Stimulated activated naive CD8-positive, alpha-beta T cell treated with anti-CD3 and anti-CD28 coated beads, Interleukin-15, Interleukin-2, amounts not matched to agents 100 U/mL and 50 U/mL, for 24 hours (primary cell): ENCODE measurements at regions not wholly inside any gene's neighbourhood (a gene's known extent, or its start where the extent isn't known, plus 50 kb on each side); places are given as distances from the start of the nearest gene placed in this dataset.
A peak's percentile ranks its signal among the peaks of the same experiment; 100 is the strongest.
"Not testable (repeated sequence)": the region's sequence is repeated elsewhere in the genome, so short reads cannot be mapped to it uniquely, and the experiment has no call there.

ENCODE experiments used
- ATAC-seq: fragments of 150-1000 bp; cut with Tn5 transposase; one replicate; pipeline ENCODE4 v1.10.0; 2021
- DNase-seq: peaks from one replicate; pipeline ENCODE4 v3.0.0; 2021

- DNase-seq = no peak
- ATAC-seq = no peak
These were observed 328.9 kb downstream of the PAPSS1 start for GRCh38 chr4:107391009-107391629.

GRCh38 chr4:107389965-107390364 is 330.1 kb downstream of the PAPSS1 start:
- no peak for ATAC-seq
- DNase-seq = no peak

GRCh38 chr4:107388736-107389274 is 331.2 kb downstream of the PAPSS1 start:
- no peak for DNase-seq
- ATAC-seq = no peak

GRCh38 chr4:107380836-107381438 is 339.1 kb downstream of the PAPSS1 start:
- DNase-seq (no peak), ATAC-seq (no peak)

GRCh38 chr4:107380190-107380589 is 339.8 kb downstream of the PAPSS1 start:
- no peak for DNase-seq
- no peak for ATAC-seq

- ATAC-seq (no peak), DNase-seq (no peak)
These were observed 340.8 kb downstream of the PAPSS1 start for GRCh38 chr4:107379054-107379869.

- DNase-seq (no peak), ATAC-seq (no peak)
These were observed 340.2 kb upstream of the DKK2 start for GRCh38 chr4:107376293-107376692.

GRCh38 chr4:107366900-107367299 is 330.8 kb upstream of the DKK2 start:
- ATAC-seq = no peak
- DNase-seq = no peak

GRCh38 chr4:107366016-107366735 is 330.1 kb upstream of the DKK2 start:
- DNase-seq (no peak), ATAC-seq (no peak)

GRCh38 chr4:107363125-107363524 is 327.0 kb upstream of the DKK2 start:
- ATAC-seq = no peak

GRCh38 chr4:107359208-107359607 is 323.1 kb upstream of the DKK2 start:
- DNase-seq (no peak), ATAC-seq (no peak)

More at GRCh38 chr4:107363125-107363524, 327.0 kb upstream of the DKK2 start:
- no peak for DNase-seq

- DNase-seq = peak; percentile 10
- not testable (repeated sequence) for ATAC-seq
These were observed 318.2 kb upstream of the DKK2 start for GRCh38 chr4:107354304-107354703.

GRCh38 chr4:107351196-107351595 is 315.1 kb upstream of the DKK2 start:
- no peak for DNase-seq
- no peak for ATAC-seq

GRCh38 chr4:107349732-107350131 is 313.6 kb upstream of the DKK2 start:
- DNase-seq = no peak
- no peak for ATAC-seq

GRCh38 chr4:107349266-107349665 is 313.2 kb upstream of the DKK2 start:
- ATAC-seq = no peak
- no peak for DNase-seq

GRCh38 chr4:107348188-107349050 is 312.3 kb upstream of the DKK2 start:
- DNase-seq (no peak), ATAC-seq (no peak)

- DNase-seq (no peak), ATAC-seq (no peak)
These were observed 297.4 kb upstream of the DKK2 start for GRCh38 chr4:107333518-107333917.

GRCh38 chr4:107332656-107333055 is 296.5 kb upstream of the DKK2 start:
- DNase-seq, ATAC-seq: not testable (repeated sequence)

- ATAC-seq (no peak), DNase-seq (no peak)
These were observed 294.8 kb upstream of the DKK2 start for GRCh38 chr4:107330916-107331315.

GRCh38 chr4:107319386-107319785 is 283.3 kb upstream of the DKK2 start:
- ATAC-seq (no peak), DNase-seq (no peak)

GRCh38 chr4:107318078-107318477 is 282.0 kb upstream of the DKK2 start:
- no peak for DNase-seq
- no peak for ATAC-seq
